Pons (tissue), 1 donor: ENCODE measurements at regions not wholly inside any gene's neighbourhood (a gene's known extent, or its start where the extent isn't known, plus 50 kb on each side); places are given as distances from the start of the nearest gene placed in this dataset.
"Not testable (repeated sequence)": the region's sequence is repeated elsewhere in the genome, so short reads cannot be mapped to it uniquely, and the experiment has no call there.

ENCODE experiments used
- DNase-seq: peaks from one replicate; pipeline ENCODE4 v3.0.0-alpha.2; 2016; ENCODE audit warnings: low spot score

DNA sequence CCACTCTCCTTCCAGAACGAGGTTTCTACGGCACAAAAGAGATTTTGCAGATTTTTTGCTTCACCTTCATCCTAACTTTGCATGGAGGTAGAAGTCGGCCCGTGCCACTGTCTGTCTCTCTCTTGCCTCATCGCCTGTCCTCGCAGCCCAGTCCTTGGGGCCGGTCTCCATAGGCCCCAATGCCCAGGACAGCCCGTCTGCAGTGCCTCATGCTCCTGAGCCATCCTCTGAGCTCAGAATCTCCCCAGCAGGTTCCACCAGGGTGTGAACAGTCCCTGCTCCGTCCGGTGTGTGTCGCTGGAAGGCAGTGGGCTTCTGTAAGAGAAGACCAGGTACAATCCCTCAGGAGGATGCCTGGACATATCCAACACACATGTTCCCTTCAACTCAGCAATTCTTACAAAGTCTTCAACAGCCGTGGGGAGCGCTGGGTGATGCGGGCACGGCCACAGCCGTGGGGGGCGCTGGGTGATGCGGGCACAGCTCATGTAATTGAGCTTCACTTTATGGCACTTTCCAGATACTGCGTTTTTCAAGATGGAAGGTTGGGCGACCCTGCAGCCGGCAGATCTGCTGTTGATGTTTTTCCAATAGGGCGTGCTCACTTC lies 231.9 kb downstream of the DLL1 start:
- no peak for DNase-seq

DNA sequence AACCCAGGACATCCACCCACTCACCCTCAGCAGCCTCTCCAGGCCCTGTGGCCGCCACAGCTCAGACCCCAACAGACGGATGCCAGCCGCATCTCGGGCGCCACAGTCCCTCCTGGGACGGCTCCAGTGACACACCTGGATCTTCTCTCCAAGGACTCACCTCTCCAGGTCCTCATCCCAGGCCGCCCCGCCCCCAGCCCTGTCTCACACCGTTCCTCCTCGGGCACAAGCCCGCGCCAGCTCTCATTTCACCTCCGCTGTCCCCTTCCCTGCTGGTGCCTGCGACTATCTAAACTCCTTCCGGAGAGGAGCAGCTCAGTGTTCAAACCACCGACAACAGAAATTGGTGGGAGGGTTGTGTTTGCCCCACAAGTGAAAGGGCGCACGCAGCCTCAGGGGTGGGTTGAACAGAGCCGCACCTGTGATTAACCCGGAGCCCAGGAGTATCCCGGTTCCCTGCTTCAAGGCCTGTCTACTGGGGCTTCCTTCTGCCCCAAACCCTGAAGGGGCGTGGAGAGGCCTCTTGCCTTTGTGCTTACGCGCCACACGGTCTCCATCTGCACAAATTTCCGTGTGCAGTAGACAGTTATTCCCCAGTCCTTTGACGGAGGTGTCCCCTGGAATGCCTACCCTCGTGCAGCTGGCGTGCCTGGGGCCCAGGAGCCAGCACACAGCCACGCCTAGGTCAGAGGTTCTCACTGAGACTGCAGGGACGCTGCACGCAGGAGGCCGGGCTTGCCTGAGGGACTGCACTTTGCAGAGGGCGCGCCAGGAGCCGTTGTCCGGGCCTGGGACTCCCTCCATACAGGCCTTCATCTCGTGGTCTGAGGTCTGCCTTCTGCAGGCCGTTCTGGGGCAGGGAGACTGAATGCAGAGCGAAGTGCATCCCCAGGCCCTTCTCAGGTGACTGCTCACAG lies 232.7 kb downstream of the DLL1 start:
- DNase-seq: no peak

DNA sequence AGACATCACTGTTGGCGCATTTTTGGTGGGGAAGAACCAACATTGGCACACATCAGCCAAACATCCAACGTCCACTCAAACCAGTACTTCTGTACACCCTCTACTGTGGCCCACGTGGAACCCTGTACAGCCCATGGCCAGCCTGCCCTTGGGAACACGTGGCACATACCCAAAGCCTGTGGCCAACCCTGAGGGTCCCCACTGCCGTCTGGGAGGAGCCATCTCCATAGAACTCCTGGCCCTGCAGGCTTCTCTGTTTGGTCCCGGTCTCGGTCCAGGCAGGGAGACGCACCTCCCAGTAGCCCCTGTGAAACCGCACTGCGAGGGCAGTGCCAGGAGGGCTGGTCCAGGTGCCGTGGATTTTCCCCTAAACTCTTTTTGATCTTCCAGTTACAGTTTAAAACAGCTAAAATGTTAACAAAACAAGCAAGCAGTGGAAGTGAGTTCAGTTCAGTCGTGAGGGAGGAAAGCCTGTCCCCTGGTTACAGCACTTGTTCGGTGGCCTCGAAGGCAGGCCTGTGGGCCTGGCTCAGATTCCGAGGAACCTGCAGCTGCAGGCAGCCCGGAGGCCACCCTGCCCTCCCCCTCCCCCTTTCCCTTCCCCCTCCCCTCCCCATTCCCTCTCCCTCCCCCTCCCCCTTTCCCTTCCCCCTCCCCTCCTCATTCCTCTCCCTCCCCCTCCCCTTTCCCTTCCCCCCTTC lies 233.7 kb downstream of the DLL1 start:
- no peak for DNase-seq

DNA sequence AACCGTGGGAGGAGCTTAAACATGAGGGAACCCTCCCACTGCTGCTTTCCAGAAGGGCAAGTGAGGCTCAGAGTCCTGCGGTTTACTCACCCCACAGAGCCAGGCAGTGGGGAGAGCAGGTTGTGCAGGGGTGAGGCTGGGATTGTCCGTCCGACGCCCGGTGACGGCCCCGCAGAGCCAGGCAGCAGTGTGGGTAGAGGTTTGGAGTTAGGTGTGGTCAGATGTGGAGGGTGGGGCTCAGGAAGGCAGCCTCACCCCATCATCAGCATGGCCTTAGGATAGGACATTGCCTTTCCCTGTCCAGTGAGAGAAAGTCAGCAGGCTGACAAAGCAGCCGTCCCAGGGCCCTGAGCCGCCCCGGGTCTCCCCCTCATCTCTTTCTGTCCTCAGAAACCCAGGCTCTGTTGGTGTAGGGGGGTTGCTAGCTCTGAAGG lies 234.6 kb downstream of the DLL1 start:
- no peak for DNase-seq

DNA sequence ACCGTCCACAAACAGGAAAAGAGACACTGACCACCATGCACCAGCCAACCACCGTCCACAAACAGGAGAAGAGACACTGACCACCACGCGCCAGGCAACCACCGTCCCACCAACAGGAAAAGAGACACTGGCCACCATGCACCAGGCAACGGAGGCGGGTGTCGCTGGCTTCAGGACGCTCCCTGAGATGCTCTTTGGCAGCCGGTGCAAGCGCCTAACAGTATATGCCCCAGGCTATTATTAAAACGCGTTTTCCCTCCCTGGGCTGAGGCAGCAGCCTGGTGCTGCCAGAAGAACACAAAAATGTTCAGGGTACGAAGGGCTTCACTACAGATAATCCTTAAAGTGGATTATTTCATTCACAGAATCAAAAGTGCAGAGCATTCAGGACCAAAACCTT lies 235.1 kb downstream of the DLL1 start:
- not testable (repeated sequence) for DNase-seq

DNA sequence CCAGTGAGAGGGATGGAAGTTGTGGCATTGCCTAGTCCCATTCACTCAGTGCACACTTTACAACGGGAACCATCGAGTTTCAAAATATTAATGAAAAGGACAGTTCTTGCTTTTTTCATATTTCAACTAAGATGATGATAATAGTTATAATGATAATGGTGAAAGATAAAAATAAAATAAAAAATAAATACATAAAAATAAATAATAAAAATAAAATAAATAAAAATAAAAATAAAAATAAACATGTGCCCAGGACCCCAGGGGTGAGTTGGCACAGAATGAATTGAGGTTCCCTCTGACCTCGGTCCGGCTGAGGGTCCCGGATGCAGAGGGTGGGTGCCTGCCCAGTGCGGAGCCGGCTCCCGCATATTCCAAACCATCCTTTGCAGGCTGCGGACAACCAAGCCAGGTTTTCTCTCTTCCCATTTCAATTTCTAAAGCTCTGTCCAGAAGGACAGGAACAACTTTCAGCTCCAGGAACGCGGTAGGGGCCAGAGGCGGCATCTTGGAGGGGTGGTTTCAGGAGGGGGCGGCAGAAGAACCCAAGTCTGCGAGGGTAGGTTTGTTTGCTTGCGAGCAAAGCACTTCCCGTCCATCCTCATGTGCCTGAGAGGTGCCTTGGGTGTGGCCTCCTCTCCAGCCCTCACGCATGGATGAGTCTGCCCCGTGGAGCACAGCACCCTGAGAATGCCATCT lies 236.8 kb downstream of the DLL1 start:
- DNase-seq: no peak

DNA sequence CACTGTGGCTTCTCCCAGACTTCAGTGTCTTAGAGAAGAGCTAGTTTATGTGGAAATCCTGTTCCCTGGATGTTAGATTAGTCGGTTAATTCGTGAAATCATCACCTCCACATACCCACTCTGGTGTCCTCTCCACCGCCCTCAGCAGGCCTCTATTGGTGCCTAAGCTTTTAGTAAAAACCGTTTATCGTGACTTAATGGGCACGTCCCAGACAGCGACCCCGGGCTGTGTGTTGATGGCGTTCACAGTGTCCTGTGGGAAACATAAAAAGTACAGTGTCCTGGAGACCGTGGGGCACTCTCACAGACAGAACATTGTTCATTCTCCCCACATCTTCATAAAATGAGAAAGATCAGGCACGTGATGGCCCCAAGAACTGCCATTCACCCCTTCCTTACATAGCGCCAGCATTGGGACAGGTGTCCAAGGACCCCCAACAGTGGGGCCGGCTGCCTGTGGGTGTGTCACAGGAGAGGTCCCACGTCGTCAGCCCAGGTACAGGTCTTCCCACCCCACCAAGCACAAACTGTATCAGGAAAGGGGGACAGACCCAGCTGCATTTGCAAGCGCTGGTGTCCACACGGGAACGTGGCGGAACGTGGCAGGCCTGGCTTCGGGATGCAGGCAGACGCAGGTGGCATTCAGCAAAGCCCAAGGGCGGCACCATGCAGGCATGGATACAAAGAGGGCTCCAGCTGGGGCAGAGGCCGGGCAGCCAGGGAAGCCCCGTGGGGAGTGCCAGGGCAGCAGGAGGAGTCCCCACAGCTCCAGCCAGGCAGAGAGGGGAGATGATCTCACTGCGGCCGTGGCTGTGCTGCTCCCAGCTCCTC lies 237.7 kb downstream of the DLL1 start:
- no peak for DNase-seq

DNA sequence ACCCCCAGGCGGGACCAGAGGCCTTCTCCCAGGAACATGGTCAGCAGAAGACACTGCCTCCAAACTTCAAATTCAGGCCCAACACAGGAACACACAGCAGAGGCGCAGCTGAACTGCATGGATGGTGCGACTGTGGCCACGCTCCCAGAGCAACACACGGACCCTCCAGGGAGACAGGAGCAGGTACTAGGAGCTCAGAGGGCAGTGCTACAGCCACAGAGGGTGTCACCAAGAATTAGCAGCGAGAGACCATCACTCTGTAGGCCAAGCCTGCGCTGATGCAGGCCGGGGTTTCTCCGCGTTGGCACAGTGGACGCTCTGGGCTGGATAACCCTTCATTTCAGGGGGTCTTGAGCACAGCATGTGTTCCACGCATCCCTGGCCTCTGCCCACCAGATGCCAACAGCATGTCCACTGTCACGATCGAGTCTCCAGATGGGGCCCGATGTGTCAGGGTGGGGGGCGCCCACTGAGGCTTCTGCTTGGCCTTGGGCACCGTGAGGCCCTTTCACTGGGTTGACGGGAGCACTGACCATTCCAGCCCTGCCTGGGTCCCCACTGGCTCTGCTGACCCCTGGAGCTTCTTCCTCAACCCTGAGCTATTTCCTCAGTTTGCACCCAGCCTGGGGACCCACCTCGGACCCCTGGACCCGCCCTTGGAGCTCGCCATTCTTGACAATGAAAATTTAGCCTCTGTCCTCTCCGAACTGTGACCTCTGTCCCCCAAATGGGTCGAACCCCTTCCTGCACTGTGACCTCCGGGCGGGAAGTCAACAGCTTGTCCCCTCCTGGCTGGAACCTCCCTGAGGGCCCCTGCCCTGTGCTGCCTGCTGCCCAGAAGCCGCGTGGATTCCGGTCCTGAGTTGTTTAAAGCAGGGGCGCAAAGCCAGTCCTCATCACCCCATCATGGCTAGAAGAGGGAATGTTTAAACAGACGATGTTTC lies 239.4 kb downstream of the DLL1 start:
- DNase-seq: no peak

DNA sequence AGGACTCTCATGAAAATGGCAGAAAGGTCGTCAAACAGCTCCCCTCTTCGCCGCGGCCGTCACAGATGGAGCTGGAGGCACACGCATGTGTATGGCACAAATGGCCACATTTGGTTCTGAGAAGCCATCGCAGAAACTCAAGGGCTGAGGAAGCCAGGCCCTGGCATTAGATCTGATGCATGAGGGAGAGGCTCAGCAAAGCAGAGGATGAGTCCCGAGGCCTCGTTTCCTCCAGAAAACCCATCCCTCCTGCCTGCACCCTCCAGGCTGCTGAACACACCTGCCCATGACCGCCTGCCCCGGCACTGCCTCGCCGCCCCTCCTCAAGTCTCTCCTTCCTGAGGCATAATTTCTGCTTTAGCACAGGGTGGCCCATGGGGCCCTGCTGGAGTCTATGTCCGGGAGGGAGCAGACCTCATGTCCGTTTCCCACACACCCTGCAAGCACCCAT lies 240.3 kb downstream of the DLL1 start:
- DNase-seq: no peak

DNA sequence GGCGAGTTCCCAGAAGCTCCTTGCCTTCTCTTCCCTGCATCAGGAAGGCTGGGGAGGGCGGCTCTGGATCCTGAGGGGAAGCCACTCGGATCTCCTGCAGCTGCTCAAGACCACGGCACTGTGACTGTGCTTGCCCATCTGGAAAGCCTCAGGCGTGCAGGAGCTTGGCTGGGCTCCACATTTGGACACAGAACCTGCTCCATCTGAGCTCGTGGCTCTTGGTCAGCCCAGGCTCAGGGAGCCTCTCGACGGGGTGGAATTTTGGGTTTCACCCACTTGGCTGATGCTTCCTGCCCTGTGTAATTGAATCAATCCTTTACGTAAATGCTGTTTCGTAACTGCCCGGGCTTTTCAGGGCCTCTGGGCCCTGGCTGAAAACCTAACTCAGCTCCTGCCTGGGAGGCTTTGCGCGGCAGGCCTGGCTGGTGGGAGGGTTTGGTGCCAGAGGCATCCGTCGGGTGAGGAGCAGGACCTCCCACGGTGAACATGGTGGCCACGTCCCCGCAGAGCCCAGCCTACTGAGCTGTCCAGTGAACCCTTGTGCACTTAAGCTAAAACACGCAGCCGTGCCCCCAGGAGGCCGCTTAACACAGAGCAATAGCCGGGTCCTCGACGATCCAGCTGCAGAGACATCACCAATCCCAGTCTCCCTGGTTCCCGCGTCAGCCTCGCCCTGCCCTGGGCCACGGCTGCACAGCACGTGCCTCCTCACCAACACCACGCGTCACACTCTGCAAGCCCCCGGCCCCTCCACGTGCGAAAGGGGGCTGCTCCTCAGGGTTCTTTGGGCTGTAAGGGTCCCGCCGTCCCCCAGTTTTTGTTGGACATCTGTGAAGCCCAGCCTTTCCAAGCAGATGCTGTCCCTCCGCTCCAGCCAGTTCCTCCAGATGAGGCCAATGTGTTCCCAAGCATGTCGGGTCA lies 241.0 kb downstream of the DLL1 start:
- peak; percentile 6 for DNase-seq

DNA sequence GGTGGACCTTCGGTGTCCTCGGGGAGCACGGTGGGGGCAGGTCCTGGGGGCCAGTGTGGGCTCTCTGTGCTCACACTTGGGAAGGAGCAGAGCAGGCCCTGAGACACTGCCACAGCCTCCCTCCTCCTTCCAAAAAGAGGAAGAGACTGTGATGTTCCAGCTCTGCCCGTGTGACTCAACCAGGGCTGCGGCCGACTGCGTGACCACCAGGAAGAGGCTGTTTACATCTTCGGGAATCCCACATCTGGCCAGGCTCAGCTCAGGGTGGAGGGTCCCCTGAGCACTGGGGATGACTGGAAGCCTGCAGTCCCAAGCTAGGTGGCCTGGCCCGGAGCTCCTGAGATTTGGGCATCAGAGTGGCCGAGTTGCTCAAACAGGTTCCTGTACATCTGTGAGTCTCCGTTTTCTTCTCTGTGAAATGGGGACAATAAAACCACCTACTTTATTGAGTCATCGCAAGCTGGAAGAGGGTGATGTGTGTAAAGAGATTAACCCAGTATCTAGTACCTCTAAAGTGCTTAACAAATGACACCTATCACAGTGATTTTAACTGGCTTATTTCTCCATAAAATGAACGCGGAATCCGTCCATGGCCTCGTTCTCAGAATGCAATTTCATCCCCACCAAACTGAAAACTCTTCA lies 242.1 kb downstream of the DLL1 start:
- peak; percentile 45 for DNase-seq

DNA sequence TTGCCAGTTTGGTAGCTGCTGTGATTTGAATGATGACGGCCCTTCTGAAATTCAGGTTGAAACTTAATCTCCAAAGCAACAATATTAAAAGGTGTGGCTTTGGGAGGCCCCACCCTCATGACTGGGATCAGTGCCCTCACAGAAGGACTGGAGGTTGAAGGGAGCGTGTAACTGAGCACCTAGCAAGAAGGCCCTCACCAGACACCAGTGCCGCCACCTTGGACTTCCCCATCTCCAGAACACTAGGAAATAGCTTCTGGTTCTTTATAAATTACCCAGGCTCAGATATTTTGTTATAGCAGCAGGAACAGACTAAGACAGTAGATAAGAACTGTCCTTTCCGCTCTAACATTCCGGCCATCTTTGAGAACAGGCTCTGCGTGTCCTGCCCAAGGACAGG lies 243.1 kb downstream of the DLL1 start:
- no peak for DNase-seq

DNA sequence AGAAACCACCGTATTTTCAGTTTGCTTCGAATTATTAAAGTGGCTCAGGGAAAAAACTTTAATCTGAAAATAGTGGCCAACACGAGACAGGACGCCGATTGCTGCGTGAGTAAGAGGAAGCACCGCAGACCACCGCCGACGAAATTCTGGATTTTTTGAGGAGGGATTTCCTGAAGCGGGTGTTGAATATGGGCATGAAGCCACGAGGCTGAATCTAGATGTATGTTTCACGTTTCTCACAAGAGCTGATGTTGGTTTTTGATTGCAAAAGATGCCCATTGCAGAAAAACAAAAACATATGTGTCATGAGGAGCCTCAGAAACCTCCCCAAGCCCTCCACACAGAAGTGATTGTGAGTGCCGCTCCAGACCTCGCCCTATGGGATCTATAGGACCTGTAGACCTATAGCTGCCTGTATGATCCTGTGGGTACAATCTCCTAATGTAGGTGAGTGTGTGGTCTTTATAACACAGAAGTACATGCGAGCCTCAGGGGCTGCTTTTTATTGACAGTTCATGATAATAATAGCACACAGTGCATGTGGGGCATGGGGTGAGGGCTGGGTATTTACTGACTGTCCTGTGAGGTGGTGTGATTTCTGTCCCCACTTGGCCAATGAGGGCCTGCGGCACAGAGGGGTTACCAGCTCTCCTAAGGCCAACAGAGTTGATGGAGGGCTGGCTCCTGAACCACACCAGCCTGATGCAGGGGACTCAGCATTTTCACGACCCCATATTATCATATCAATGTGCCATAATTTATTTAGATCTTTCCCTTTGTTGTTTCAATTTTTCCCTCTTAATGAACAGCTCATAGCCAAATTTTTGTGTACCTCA lies 243.9 kb downstream of the DLL1 start:
- DNase-seq: no peak

DNA sequence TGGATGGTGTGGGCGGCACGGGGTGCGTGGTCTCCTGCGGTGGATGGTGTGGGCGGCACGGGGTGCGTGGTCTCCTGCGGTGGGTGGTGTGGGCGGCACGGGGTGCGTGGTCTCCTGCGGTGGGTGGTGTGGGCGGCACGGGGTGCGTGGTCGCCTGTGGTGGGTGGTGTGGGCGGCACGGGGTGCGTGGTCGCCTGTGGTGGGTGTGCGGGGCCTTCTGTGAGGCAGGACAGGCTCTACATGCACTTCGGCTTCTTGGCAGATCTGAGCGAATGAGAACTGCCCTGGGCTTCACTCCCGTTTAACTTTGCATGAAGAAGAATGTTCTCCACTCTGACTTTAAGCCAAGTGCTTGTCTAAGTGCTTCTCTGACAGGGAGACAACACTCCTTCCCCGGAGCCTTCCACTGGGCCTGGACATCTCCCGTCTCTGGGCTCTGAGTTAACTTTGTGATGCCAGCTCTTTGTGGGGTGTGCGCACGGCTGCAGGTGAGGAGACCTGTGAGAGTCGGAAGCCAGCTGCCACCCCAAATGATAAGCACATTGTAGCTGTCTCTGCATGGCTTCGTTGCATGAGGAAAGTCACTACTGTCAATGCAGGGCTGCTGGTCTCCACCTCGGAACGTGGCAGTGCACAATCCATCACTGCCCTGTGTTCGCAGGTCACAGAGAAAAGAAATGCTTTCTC lies 244.8 kb downstream of the DLL1 start:
- DNase-seq: no peak

DNA sequence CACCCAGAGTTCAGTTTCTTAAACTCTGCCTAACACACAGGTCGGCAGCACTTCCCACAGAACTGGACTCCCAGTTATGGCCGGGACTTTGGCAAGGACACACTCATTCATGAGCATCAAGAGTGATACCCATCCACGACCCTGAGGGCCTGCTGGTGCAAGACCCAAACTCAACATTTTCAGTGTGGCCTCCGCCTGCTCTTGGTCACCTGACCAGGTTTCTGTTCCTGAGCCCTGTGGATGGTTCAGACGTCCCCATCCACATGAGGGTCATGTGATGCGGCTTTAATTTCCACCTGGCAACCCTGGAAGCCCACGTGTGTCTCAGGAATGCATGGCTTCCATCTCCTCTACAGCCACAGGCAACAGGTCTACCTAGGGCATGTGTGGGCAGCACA lies 245.3 kb downstream of the DLL1 start:
- no peak for DNase-seq

DNA sequence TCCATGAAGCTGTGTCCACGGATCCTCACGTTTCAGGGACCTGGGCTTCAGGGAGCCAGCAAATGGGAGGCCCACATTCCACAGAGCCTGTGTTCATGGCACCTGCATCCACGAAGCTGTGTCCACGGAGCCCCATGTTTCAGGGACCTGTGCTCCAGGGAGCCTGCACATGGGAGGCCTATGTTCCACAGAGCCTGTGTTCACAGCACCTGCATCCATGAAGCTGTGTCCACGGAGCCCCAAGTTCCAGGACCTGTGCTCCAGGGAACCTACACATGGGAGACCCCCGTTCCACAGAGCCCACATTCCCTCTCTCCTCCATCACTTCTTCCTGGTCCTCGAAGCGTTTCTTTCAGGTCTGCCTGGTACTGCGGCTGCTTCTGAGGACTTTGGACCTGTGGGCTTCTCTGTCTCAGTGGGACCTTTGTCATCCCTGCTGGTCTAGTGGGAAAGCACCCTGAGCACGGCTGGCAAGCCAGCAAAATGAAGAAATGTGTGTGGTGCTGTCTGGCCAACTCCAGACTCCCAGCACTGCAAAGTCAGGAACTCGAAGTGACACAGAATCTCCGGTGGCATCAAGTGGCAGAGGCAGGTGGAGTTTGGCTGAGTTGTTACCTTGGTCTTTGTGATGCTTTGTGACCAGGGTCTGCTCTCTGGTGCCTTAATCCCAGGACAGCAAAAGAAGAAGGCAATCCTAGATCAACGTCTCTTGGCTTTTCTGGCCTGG lies 245.9 kb downstream of the DLL1 start:
- DNase-seq: no peak
